Adrenal gland (tissue), 9 donors: ENCODE measurements at regions not wholly inside any gene's neighbourhood (a gene's known extent, or its start where the extent isn't known, plus 50 kb on each side); places are given as distances from the start of the nearest gene placed in this dataset.

Experiments used
- DNase-seq, 7 donors: peaks; one replicate each; pipeline ENCODE4 v3.0.0-alpha.2; 2019 to 2020
- H3K27ac ChIP-seq, 5 donors: fragments of 200-600 bp; sonication (generic) in 4 of 5; 1 replicate in 3 of 5; 2 replicates in 2 of 5; pipeline versions ENCODE4 v1.5.1 to v1.8.0; 2016 to 2020; ENCODE audit warnings: mild to moderate bottlenecking in 1 of 5
- H3K27me3 ChIP-seq: fragments of 200-600 bp; 2 replicates; pipeline ENCODE4 v1.8.0; 2021
- H3K36me3 ChIP-seq, 2 donors: fragments of 200-600 bp; replicated peaks in 1 of 2; 1 replicate in 1 of 2; 2 replicates in 1 of 2; pipeline versions ENCODE4 v1.5.1 to v1.8.0; 2018 to 2022
- H3K4me1 ChIP-seq, 2 donors: fragments of 200-600 bp; replicated peaks in 1 of 2; 1 replicate in 1 of 2; 2 replicates in 1 of 2; pipeline versions ENCODE4 v1.5.1 to v1.8.0; 2018 to 2021
- H3K4me3 ChIP-seq, 4 donors: fragments of 200-600 bp; sonication (generic) in 3 of 4; one replicate each; pipeline ENCODE4 v1.5.1; 2016 to 2018
- H3K9me3 ChIP-seq, 3 donors: fragments of 200-600 bp; sonication (generic) in 1 of 3; replicated peaks in 1 of 3; 1 replicate in 2 of 3; 2 replicates in 1 of 3; pipeline versions ENCODE4 v1.5.1 to v1.8.0; 2016 to 2021
- CTCF ChIP-seq, 6 experiments: fragments of 450-650 bp in 4 of 6; fragments of 200-600 bp in 2 of 6; sonication (generic) in 1 of 6; IDR thresholded peaks; 1 replicate in 5 of 6; 2 replicates in 1 of 6; pipeline versions ENCODE4 v1.5.1 to v1.8.0; 2016 to 2021; ENCODE audit warnings: antibody characterized with exemption in 6 of 6, mild to moderate bottlenecking in 2 of 6, moderate library complexity in 1 of 6
- POLR2A ChIP-seq, 2 donors: fragments of 450-650 bp; IDR thresholded peaks; one replicate each; pipeline ENCODE4 v1.6.1; 2017; ENCODE audit warnings: antibody characterized with exemption in 2 of 2, mild to moderate bottlenecking in 2 of 2, moderate library complexity in 1 of 2
- whole genome bisulfite sequencing, 4 donors: extraction: QIAGEN DNeasy Blood & Tissue Kit in 2 of 4; methylation state at CpG; one replicate each; pipeline versions ENCODE4 v1.1.5 to v1.1.7; 2013 to 2017; 5-methylcytosine and 5-hydroxymethylcytosine counted together
- intact Hi-C, 2 donors: fragments of 100-400 bp; cut with DNase I; formaldehyde crosslinking; loops; one replicate each; pipeline versions ENCODE4 v1.14.1 to v1.15.0; 2022 to 2023
- donor health status: healthy with polysubstance abuse.
- donor health status: Bipolar disorder and iron deficiency.
- donor health status: DM: yes; HTN: yes; CAD: no.
- donor health status: DM: no; HTN: no; CAD: no.
- donor health status: DM: no; HTN: no; CAD: no.

- DNase-seq, result no peak
- no peak overlapping the region for H3K4me3 ChIP-seq
- H3K27me3 ChIP-seq, result no peaks in the 10 kb centered on the region
- 32 to 37% (median 34%) methylated on average over 2 of the region's 2 CpGs for WGBS, 4 donors
- TF ChIP-seq CTCF (IDR thresholded peaks at IDR 0.05), result no peak
- no peak for TF ChIP-seq POLR2A (IDR thresholded peaks at IDR 0.05)
- H3K9me3 ChIP-seq, result no peaks in the 10 kb centered on the region
- H3K4me1 ChIP-seq, result no peaks in the 10 kb centered on the region
- no peak overlapping the region for H3K27ac ChIP-seq
- H3K36me3 ChIP-seq, result no peaks in the 10 kb centered on the region
- intact Hi-C loops, result no loop called here
Observed at GRCh38 chr12:78324234-78324633, 493.5 kb downstream of the NAV3 start.

- Histone ChIP-seq H3K27me3 (no peaks in the 10 kb centered on the region), H3K4me3 (no peak overlapping the region), H3K4me1 (no peaks in the 10 kb centered on the region), H3K27ac (no peak overlapping the region), H3K36me3 (no peaks in the 10 kb centered on the region), H3K9me3 (no peaks in the 10 kb centered on the region)
- no peak for DNase-seq
- no peak for TF ChIP-seq CTCF (IDR thresholded peaks at IDR 0.05)
- TF ChIP-seq POLR2A (IDR thresholded peaks at IDR 0.05), result no peak
- intact Hi-C loops, result no loop called here
- WGBS, 4 donors, result 86 to 94% (median 92%) methylated on average over 4 of the region's 4 CpGs
Observed at GRCh38 chr12:78328524-78328923, 497.8 kb downstream of the NAV3 start.

- intact Hi-C loops, result no loop called here
- WGBS, 4 donors, result 88 to 96% (median 92%) methylated on average over 1 of the region's 1 CpG
- no peaks in the 10 kb centered on the region for H3K27me3 ChIP-seq
- no peak for DNase-seq
- no peaks in the 10 kb centered on the region for H3K36me3 ChIP-seq
- H3K4me1 ChIP-seq, result no peaks in the 10 kb centered on the region
- H3K4me3 ChIP-seq, result no peak overlapping the region
- no peaks in the 10 kb centered on the region for H3K9me3 ChIP-seq
- no peak for TF ChIP-seq POLR2A (IDR thresholded peaks at IDR 0.05)
- TF ChIP-seq CTCF (IDR thresholded peaks at IDR 0.05), result no peak
- H3K27ac ChIP-seq, result no peak overlapping the region
Observed at GRCh38 chr12:78330131-78330530, 499.4 kb downstream of the NAV3 start.

DNA sequence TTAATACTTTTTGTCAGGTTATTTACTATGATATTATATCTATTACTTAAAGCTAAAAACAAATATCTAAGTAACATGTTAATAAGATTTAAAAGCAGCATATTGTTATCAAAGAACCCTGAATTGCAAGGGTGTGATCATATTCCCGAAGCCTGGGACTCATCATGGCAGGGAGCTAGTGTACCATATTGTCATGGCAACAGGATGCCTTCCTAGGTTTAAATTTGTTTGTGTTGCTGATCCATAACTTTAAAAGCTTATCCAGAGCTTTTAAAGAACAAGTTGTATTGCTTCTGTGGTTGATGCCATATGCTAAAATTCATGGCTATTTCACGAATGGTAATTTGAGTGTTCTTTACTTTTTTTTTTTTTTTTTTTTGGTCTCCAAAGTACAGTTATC, 500.5 kb downstream of the NAV3 start:
- WGBS, 4 donors, result 71 to 87% (median 86%) methylated on average over 2 of the region's 2 CpGs
- H3K36me3 ChIP-seq, result no peaks in the 10 kb centered on the region
- H3K27me3 ChIP-seq, result no peaks in the 10 kb centered on the region
- DNase-seq, result no peak
- H3K9me3 ChIP-seq, result no peaks in the 10 kb centered on the region
- no peak overlapping the region for H3K27ac ChIP-seq
- intact Hi-C loops, result no loop called here
- TF ChIP-seq CTCF (IDR thresholded peaks at IDR 0.05) (no peak), POLR2A (IDR thresholded peaks at IDR 0.05) (no peak)
- no peaks in the 10 kb centered on the region for H3K4me1 ChIP-seq
- H3K4me3 ChIP-seq, result no peak overlapping the region
